ENCODE measurements at regions not wholly inside any gene's neighbourhood (a gene's known extent, or its start where the extent isn't known, plus 50 kb on each side); places are given as distances from the start of the nearest gene placed in this dataset.
A peak's percentile ranks its signal among the peaks of the same experiment; 100 is the strongest.
"Not testable (repeated sequence)": the region's sequence is repeated elsewhere in the genome, so short reads cannot be mapped to it uniquely, and the experiment has no call there.

DNA sequence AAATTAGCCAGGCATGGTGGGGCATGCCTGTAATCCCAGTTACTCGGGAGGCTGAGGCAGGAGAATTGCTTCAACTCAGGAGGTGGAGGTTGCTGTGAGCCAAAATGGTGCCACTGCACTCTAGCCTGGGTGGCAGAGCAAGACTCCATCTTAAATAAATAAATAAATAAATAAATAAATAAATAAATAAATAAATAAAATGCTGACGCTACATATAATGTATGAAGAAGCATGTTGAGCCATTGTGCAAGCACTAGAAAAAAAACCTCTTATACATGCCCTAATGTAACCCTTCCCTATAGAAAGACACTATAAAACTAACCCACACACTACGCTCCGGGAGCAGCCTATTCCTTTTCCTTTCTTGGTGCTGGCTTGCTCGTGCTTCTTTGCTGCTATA is 262.3 kb upstream of the POU1F1 start:
- BruUV-seq (replicated peaks): not testable (repeated sequence)

GRCh38 chr3:87509401-87509800 is 233.0 kb upstream of the POU1F1 start:
- no peak for DNase-seq (ENCODE audit: low spot score)
- WGBS (ENCODE audit: low lambda C conversion rate): 31% methylated on average over 10 of the region's 11 CpGs
- Histone ChIP-seq H3K27me3 (ENCODE audit: control insufficient read depth in 1 of 2, insufficient read depth in 2 of 2, low read length in 2 of 2) (no peaks in the 10 kb centered on the region), H3K27ac (ENCODE audit: extremely low read length, insufficient read depth, low read length) (no peak overlapping the region), H3K9me3 (ENCODE audit: low read length) (no peaks in the 10 kb centered on the region), H3K4me1 (ENCODE audit: insufficient read depth, low read length) (no peaks in the 10 kb centered on the region), H3K4me3 (replicated peaks in 1 of 3; ENCODE audit: insufficient read depth in 1 of 3, low read depth in 2 of 3, low read length in 3 of 3) (no peak overlapping the region), H4K20me1 (ENCODE audit: insufficient read depth, low read length) (no peaks in the 10 kb centered on the region), H3K79me2 (ENCODE audit: insufficient read depth, low read length) (no peaks in the 10 kb centered on the region), H3K9ac (ENCODE audit: insufficient read depth, low read depth, low read length) (no peak overlapping the region), H2AFZ (ENCODE audit: low read length) (no peak overlapping the region), H3K36me3 (replicated peaks in 1 of 2; ENCODE audit: control insufficient read depth in 1 of 2, insufficient read depth in 2 of 2, low read length in 2 of 2) (no peaks in the 10 kb centered on the region), H3K4me2 (ENCODE audit: low read depth, low read length) (no peak overlapping the region)
- ATAC-seq: no peak
- no peak for FAIRE-seq
- ChIA-PET CTCF (ENCODE audit: low intra/inter-chr PET ratio, low total read pairs) (no interaction called here), POLR2A (no interaction called here)
- no TSS peak for BruUV-seq (replicated peaks)
- in situ Hi-C loops (cut with HindIII; ENCODE audit: extremely low pct_ligation_motif_present, low pct_unique_long_range_greater_than_20kb): loop anchor here (10.0 kb wide), 1 partner anchor 155 kb away; no protein-coding TSS in a partner anchor
- intact Hi-C loops (cut with micrococcal nuclease; ENCODE audit: unreplicated experiment): no loop called here
- TF ChIP-seq ZNF530 (CRISPR knock-in tag; IDR thresholded peaks at IDR 0.05; ENCODE audit: low read depth) (no peak), ZNF670 (CRISPR knock-in tag; IDR thresholded peaks at IDR 0.05; ENCODE audit: borderline replicate concordance) (no peak), SIN3A (IDR thresholded peaks at IDR 0.05; ENCODE audit: borderline replicate concordance, low read depth, low read length) (no peak), SP140L (CRISPR knock-in tag; IDR thresholded peaks at IDR 0.05; ENCODE audit: borderline replicate concordance) (no peak), FOXK2 (IDR thresholded peaks at IDR 0.05) (no peak), HNRNPL (IDR thresholded peaks at IDR 0.05; ENCODE audit: low read depth, low read length) (no peak), CHD4 (IDR thresholded peaks at IDR 0.05; ENCODE audit: borderline replicate concordance, low read length) (no peak), ZNF562 (CRISPR knock-in tag; IDR thresholded peaks at IDR 0.05; ENCODE audit: borderline replicate concordance) (no peak), HMGA1 (CRISPR knock-in tag; conservative IDR thresholded peaks at IDR 0.05) (no peak), ZNF234 (CRISPR knock-in tag; conservative IDR thresholded peaks at IDR 0.05) (no peak), ZNF383 (CRISPR knock-in tag; IDR thresholded peaks at IDR 0.05; ENCODE audit: borderline replicate concordance) (no peak)

More for the DNA sequence above, 262.3 kb upstream of the POU1F1 start:
- H3K4me3 ChIP-seq (replicated peaks in 1 of 3; ENCODE audit: insufficient read depth in 1 of 3, low read depth in 2 of 3, low read length in 3 of 3); H2AFZ ChIP-seq (ENCODE audit: low read length); FAIRE-seq; H3K4me1 ChIP-seq (ENCODE audit: insufficient read depth, low read length); intact Hi-C loops (cut with micrococcal nuclease; ENCODE audit: unreplicated experiment); H3K4me2 ChIP-seq (ENCODE audit: low read depth, low read length); H3K27me3 ChIP-seq (ENCODE audit: control insufficient read depth in 1 of 2, insufficient read depth in 2 of 2, low read length in 2 of 2); H3K9ac ChIP-seq (ENCODE audit: insufficient read depth, low read depth, low read length); H4K20me1 ChIP-seq (ENCODE audit: insufficient read depth, low read length); CTCF ChIA-PET (ENCODE audit: low intra/inter-chr PET ratio, low total read pairs); DNase-seq (ENCODE audit: low spot score); H3K79me2 ChIP-seq (ENCODE audit: insufficient read depth, low read length); POLR2A ChIA-PET; ATAC-seq; H3K27ac ChIP-seq (ENCODE audit: extremely low read length, insufficient read depth, low read length); H3K36me3 ChIP-seq (replicated peaks in 1 of 2; ENCODE audit: control insufficient read depth in 1 of 2, insufficient read depth in 2 of 2, low read length in 2 of 2); in situ Hi-C loops (cut with HindIII; ENCODE audit: extremely low pct_ligation_motif_present, low pct_unique_long_range_greater_than_20kb); H3K9me3 ChIP-seq (ENCODE audit: low read length): not testable (repeated sequence)
- 15% methylated on average over 5 of the region's 5 CpGs for WGBS (ENCODE audit: low lambda C conversion rate)
- peak in 1 of 2 experiments; percentile 52; a peak in 1 of 4 replicates for TF ChIP-seq MAFK (conservative IDR thresholded peaks at IDR 0.05 in 1 of 2, IDR thresholded peaks at IDR 0.05 in 1 of 2; ENCODE audit: low read length in 2 of 2)

Data from HepG2 (cell line).